Ureter (tissue), 1 donor: ENCODE measurements at regions not wholly inside any gene's neighbourhood (a gene's known extent, or its start where the extent isn't known, plus 50 kb on each side); places are given as distances from the start of the nearest gene placed in this dataset.
"Not testable (repeated sequence)": the region's sequence is repeated elsewhere in the genome, so short reads cannot be mapped to it uniquely, and the experiment has no call there.

Source experiments
- DNase-seq: peaks from one replicate; pipeline ENCODE4 v3.0.0-alpha.2; 2020; ENCODE audit warnings: low spot score
- donor health status: DM: yes; HTN: yes; CAD: no.

DNA sequence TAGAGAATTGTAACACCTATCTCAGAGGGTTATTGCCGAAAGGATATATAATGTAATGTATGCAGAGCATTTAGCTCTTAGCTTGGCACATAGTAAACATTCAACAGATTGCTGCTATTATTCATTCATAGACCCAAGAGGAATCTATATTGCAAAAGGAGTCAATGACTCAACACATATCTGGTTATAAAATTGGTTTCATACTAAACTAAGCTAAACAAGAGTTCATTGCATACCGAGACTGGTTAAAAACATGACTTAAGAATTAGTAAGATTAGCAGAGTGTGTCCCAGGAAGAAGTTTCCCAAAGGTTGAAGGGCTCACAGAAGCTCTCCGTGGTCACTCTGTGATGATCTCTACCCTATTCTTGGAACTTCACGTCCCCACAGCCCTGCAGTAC, 339.6 kb upstream of the CCNH start:
- DNase-seq = no peak

DNA sequence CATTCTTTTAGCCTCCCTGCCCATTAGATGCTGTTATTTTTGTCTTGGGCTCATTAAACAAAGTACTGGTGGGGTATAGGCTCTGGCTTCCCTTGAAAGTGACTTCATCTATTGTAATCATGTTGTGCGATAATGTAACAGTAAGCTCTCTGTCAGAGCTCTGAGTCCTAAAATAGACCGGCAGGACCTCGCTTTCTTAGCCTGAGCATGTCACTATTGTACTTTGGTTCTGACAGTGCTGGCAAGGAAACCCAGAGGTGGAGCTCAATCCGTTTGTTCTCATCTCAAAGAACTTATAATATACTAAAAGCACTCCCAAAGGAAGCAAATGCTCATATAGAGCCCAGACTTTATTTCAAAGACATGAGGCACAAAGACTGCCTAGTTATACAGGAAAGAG, 339.1 kb upstream of the CCNH start:
- DNase-seq = no peak

GRCh38 chr5:87746891-87747377, 334.2 kb upstream of the CCNH start:
- DNase-seq = no peak

GRCh38 chr5:87746341-87746740, 333.6 kb upstream of the CCNH start:
- DNase-seq = no peak

- DNase-seq = no peak
Observed at GRCh38 chr5:87741881-87742280, 329.2 kb upstream of the CCNH start.

- DNase-seq = no peak
Observed at GRCh38 chr5:87735923-87736322, 323.2 kb upstream of the CCNH start.

DNA sequence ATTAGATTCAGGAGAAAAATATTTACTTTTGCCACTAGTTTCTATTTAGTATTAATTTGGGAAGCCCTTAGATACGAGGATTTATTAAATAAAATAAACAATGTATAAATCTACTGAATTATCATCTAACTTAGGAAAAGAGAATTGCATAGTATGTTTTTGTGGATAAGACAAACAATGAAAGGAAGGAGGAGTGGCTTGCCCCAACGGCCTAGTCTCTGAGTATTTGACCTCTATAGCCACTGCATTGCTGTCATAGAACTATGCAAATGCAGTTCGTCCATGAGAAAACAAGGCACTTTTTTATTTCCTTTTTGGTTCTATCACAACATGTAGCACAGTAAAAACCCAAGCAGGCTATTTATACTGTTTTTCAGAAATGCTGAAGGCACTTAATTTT, 321.2 kb upstream of the CCNH start:
- DNase-seq = no peak

GRCh38 chr5:87732875-87733768, 320.4 kb upstream of the CCNH start:
- no peak for DNase-seq

DNA sequence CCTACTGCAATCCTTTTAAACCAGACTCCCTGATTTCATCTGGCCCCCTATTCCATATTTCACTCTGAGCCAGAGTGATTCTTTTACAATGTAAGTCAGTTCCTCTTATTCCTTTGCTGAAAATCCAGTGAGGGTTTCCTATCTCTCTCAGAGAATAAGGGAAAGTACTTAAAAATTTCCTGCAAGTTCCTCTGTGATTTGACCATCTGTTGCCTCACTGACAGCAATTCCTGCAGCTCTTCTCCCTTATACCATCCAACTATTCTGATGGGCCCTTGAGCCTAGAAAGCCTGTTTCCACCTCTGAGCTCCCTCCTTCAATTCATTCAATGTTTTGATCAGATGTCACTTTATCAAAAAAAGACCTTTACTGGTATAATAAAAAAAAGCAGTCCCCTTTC, 317.1 kb upstream of the CCNH start:
- no peak for DNase-seq

GRCh38 chr5:87722286-87722685, 309.6 kb upstream of the CCNH start:
- DNase-seq = no peak

DNA sequence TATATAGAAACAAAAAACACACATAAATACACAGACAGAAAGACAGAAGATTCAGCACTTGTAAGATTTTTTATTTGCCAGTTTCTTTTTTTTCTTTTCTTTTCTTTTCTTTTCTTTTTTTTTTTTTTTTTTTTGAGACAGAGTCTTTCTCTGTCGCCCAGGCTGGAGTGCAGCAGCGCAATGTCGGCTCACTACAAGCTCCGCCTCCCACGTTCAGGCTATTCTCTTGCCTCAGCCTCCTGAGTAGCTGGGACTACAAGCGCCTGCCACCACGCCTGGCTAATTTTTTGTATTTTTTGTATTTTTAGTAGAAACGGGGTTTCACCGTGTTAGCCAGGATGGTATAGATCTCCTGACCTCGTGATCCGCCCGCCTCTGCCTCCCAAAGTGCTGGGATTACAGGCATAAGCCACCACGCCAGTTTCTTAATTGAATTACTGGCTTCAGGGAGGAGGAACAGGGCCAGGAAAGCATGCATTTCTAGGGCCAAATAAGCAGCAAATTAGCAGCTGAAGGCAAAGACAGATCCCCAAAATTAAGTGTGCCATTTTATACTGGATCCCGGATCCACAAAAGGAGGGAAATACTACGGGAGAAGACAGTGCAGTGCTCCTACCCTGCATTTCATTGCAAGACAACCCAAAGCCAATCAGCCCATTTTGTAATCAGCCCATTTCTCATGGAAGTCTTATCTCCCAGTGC, 305.6 kb upstream of the CCNH start:
- DNase-seq = not testable (repeated sequence)

GRCh38 chr5:87717761-87718160, 305.0 kb upstream of the CCNH start:
- no peak for DNase-seq

GRCh38 chr5:87705876-87706275, 293.1 kb upstream of the CCNH start:
- DNase-seq = no peak

- DNase-seq = no peak
Observed at GRCh38 chr5:87686975-87687374, 274.2 kb upstream of the CCNH start.

DNA sequence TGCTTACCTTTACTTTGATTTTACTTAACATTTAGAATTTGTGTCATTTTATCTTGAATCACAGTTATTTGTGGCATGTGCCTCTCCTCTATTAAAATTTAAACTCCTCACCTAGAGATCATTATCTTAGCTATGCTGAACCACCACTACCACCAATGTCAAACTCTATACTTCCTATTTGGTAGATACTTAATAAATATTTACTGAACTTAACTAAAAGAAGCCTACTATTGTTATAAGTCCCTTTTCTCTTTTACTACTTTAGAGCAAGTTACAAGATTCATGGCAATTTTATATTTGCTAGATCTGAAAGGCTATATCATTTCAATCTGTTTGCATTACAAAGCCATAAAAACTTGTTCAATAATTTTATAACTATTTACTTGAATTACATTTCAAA, 273.3 kb upstream of the CCNH start:
- no peak for DNase-seq

DNA sequence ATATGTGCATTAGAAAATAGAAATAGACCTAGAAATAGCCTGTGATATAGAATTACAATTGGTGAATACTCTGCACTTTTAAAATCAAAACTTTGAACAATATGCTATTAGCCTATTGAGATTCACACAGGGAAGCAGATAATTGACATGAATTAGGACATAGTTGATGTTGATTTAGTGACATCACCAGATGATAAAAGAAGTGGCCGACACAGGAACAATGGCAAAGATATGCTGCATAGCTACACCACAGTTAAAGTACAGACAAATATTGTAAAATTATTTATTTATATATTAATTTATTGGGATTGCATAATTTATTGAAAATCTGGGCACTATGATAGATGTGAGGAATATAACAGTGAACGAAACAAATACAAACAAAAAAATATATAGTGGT, 261.5 kb upstream of the CCNH start:
- DNase-seq = no peak

GRCh38 chr5:87671146-87671545, 258.4 kb upstream of the CCNH start:
- no peak for DNase-seq

DNA sequence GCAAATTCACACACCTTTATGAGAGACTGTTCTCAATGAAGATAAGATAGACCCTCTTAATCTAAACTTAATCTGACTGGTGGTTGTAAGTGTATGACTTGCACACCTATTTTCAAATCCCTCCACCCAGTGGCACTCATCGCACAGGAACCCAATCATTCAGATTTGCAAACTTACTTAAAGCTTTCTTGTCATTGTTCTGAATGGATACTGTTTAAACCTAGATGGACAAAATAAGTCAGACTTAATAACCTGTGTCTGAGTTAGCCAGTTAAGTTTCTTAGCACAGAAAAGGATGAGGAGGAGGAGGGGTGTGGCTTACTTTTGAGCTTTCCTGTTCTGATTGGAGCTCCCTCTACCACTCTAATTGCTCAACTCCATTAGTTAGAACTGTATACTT, 252.4 kb upstream of the CCNH start:
- DNase-seq = no peak

- no peak for DNase-seq
Observed at GRCh38 chr5:87661784-87662566, 249.2 kb upstream of the CCNH start.

GRCh38 chr5:87653242-87653641, 240.5 kb upstream of the CCNH start:
- DNase-seq = no peak

DNA sequence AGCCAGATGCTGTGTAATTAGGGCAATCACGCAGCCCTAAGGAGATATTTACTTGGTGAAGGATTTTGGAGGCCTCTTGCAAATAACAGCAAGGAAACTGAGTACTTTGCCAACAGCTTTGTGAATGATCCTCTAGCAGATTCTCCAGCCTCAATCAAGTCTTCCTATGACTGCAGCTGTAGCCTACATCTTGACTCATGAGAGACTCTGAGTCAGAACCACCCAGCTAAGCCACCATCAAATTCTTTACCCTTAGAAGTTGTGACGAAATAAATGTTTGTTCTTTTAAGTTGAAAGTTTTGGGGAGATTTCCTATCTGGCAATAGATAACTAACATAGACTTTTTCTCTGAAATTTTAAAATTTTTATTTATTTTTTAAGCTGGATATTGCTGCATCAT, 237.6 kb upstream of the CCNH start:
- no peak for DNase-seq

DNA sequence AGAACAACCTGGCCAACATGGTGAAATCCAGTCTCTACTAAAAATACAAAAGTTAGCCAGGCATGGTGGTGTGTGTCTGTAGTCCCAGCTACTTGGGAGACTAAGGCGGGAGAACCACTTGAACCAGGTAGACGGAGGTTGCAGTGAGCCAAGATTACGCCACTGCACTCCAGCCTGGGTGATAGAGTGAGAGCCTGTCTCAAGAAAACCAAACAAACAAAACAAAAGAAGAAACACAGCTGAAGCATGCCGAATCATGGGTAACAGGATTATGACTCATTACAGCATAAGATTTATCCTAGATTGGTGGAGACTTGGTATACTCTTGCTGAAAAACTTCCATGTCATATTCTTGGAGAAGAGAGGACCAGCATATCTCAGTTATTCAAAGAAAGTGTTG, 236.7 kb upstream of the CCNH start:
- no peak for DNase-seq
